HG02870 (cell line): ENCODE measurements at regions not wholly inside any gene's neighbourhood (a gene's known extent, or its start where the extent isn't known, plus 50 kb on each side); places are given as distances from the start of the nearest gene placed in this dataset.

ENCODE experiments used
- ATAC-seq: cut with Tn5 transposase; IDR thresholded peaks from one replicate; pipeline ENCODE4 v1.9.1; 2021; ENCODE audit warnings: mild to moderate bottlenecking, moderate library complexity; ENCODE audit not compliant: unreplicated experiment

DNA sequence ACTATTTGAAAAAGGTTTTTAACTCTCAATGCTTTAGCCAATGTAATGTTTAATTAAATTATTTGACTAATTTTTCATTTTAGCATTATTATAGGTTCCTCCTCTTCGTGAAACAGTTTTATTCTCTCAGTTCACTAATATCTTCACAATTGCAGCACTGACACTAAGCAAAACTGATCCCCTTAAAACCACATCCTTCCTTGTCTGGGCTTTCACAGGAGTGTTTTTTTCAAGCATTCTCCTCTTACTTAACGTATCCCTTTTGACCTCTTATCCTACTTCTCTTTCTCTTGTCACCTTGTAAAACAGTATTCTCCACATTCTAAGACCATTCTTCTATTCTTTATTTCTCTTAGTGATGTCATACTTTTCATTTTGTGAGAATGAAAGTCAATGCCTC, 112.8 kb downstream of the DSC3 start:
- peak; percentile 50 for ATAC-seq

DNA sequence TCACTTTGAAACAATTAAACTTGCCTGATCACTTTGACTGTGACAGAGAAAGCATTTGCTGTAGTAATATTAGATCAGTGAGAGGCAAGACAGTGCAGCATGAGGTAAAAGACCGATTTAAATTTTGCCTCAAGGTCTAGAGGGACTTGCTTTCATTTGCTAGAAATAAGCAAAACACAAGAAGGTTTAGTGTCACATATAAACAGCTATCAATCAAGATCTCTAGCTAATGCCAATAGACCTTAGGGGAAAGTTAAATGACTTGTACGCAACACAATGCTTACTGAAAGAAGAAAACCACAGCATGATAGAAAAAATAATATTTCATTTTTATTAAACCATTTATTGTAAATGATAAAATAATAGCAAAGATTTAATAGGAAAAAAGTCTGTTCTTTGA, 113.5 kb downstream of the DSC3 start:
- ATAC-seq: no peak

DNA sequence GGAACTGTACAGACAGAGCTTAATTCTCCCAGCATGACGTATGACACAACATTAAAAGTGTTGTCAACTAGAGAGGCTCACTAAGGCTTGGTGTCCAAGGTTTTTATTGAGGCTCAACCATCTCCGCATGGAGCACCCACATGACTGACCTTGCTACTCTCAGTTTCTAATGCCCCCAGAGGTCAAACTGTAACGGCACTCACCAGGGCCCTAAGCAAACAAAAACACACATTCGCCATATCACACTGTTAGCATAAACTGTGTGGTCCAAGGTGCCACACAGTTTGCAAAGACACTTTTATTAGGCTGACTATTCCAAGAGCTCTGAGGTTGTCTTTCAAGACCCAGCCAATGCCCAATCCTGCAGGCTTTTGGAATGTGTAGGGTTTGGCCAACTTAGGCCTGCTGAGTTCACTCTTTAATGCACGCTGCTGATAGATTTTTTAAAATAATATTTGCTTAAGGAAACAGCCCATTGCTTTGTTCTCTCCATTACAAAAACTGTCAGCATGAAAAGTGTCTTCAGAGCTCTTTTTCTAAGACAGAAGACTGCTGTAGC, 114.9 kb downstream of the DSC3 start:
- no peak for ATAC-seq

DNA sequence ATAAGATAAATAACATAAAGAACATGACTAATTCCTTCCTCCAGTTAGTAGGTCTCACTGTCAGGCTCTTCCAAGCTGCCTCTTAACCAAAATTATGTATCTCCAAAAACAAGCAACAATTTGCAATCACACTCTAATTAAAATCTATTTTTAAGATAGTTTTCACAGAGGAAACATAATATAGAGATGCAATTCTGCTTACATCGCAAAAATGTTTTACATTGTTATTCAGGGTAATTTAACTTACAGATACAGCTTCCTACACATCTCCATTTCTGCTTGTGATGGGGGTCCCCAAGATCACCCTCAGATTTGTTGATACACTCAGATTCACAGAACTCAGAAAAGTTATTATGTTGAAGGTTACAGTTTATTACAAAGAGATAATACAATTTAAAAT, 115.5 kb downstream of the DSC3 start:
- ATAC-seq: no peak

DNA sequence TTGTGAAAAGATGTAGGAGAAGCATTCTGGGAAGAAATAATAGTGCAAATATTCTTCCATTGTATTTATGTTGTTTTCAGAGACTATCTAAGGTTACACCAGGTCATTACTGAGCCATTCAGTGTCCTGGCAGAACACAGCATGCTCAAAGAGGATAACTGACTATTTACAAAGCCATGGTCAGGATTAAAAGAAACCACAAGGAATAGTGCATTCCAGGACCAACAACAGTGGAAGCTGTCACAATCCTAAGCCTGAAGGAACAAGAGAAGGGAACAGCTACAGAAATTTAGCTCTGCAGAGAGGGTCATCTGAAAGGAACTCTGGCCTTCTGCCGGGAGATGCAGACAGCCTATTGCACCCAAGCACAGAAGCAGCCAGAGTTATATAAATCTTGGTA, 116.7 kb downstream of the DSC3 start:
- no peak for ATAC-seq

DNA sequence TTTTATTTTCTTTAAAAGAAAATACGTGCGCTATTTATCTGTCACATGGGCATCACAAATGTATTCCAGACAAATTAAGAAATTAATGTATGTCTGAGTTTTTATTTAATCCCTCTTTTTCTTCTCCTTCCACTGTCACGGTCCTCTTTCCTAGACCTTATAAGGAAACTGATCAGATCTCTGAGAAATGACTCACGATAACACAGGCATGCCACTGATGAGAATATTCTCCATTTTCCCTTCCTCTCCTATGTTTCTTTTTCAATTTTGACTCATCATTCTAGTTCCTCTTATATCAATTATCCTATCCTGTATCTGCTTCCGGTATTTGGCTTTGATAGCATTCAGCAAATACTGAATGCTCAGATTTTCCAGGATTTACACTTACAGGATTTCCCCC, 121.8 kb downstream of the DSC3 start:
- no peak for ATAC-seq

DNA sequence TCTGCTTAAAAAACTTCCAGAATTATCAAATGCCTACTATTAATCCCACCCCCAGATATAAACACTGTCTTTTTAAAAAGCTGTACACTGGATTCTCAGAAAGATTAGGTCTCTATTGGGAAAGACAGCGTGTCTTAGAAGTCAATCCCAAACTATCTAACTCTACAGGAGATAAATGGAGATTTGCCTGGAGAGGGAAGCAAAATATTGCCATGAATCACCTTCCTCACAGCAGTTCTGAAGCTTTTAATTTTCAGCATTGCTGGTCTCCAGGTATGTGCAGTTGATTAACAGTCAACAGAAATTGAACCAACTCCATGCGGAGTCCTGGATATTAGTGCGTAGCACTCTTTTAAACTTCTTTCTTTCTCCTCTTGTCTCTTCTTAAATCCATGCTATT, 122.2 kb downstream of the DSC3 start:
- ATAC-seq: no peak

DNA sequence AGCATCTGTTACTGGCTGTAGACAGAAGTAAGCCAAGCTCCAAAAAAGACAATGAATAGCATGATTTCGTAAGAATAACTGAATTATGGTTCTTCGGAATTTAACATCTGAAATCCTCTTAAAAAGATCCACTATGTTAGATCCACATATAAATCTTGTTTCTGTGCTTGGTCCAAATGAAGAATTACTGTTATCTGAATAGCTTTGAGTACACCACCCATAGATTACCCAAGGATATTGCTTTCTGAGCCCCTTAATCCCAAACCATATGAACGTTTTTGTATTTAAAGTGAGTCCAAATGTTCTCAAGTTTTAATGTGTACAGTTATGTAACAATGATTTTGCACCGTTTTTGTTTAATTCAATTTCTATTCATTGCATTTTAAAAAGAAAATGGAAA, 124.9 kb downstream of the DSC3 start:
- ATAC-seq: no peak

DNA sequence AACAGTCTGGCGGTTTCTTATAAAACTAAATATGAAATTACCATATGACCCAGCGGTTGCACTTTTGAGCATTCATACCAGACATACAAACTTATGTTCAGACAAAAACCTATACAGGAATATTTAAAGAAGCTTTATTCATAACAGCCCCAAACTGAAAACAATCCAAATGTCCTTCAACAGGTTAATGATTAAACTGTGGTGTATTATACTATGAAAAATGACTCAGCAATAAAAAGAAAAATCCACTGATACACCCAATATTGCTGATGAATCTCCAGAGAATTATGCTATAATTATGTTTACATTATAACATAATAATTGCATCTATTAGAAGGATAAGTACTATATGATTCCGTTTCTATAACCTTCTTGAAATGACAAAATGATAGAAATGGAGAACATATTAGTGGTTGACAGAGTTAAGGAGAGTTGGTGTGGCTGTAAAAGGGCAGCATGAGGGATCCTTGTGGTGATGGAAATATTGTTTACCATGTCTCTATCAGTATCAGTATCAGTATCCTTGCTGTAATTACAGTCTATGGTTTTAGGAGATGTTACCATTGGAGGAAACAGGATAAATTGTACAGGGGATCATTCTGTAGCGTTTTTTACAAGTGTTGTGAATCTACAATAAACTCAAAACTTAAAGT, 127.1 kb downstream of the DSC3 start:
- ATAC-seq: no peak

DNA sequence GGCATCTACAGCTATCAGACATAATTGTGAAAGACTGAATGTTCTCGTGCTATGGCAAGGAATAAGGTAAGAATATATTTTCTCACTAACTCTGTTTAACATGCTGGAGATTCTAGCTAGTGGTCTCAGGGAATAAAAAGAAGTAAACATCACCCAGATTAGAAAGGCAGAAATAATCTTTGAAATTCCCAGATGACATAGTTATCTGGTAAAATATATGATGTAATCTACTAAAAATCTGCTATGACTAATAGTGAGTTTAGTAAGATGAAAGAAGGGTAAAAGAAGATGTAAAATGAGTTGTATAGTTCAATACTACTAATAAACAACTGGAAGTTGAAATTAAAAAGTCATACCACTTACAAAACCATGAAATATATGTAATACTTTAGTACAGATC, 134.2 kb downstream of the DSC3 start:
- ATAC-seq: no peak

DNA sequence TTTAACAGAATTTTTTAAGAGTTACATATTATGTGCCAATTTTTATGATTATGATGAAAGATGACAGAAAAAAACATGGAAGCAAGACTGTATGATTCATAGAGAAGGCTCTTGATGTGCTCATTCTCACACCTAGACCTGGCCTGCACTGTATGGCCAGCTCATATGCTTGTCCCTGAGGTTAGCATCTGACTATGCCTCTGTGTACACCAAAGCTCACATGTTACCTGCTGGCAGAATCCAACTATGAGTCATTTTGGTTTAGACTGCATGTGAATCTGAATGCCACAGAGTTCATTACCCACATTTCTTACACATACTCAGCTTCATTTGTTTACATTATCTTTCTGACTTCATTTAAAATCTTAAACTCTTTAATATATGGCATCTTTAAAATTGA, 139.0 kb downstream of the DSC3 start:
- ATAC-seq: no peak

DNA sequence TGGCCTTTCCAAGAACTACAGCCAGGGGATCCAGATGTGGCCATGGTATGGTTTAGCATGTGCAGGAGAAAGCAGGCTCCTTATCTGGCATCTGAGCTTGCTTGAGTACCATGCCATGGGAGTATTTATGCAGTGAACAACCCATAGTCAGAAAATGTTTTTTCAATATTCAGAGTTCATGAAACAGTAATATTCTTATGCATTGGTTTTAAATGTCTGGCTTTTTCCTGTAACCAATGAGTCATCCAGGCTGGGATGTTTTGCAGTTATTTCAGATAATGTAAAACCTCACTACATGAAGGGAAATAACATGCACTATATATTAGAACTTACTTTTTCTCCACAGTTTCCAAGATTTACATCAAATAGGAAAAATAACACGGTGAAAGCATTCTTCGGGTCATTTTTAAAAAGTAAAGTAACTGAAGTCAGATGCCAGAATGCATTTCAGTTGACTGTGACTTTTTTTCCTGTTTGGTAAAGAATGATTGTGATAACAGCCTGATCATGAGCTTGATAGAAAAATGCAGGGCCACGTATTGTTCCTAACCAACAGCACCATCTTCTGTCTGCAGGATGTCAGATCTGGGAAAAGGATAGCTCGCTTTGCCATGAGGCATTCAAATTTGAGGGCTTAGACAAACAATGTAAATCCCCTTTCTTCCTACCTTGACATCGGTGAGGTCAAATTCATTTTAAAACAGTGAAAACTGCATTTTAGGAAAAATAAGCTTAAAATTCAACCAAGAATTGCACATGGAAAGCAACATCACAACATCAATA, 152.8 kb downstream of the DSC3 start:
- ATAC-seq: no peak

DNA sequence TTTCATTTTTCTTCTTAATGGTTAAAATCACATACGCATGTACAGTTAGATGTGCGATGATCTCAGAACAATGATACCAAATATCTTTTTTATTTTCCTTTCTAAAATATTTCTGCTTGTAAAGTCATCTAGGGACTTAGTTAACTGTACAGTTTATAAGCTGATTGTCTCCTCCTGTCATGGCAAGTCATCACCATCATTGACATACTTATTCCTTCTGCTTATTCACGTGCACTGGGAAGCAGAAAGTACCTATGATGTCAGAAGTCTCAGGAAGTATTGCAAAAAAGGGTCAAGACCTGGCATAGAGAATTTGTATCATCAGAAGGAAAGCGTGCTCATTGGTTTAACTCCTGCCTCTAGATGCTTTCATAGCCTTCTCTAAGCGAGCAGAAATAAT, 154.2 kb downstream of the DSC3 start:
- no peak for ATAC-seq

DNA sequence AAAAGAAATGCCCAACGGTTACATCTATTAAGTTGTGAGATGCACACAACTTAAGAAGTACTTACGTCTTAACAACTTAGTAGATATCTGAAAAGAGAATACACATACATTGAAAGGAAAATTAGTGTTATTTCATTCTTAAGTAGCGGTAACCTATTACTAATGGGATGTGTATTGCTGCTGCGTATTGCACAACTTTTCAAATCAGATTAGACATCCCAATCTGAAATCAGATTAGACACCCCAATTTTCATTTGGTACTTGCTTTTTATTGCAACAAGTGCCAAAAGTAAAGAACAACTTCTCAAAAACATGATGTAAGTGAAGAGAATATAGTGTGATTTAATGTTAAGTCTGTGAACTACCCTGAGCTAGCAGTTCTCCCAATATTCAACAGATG, 155.5 kb downstream of the DSC3 start:
- no peak for ATAC-seq

DNA sequence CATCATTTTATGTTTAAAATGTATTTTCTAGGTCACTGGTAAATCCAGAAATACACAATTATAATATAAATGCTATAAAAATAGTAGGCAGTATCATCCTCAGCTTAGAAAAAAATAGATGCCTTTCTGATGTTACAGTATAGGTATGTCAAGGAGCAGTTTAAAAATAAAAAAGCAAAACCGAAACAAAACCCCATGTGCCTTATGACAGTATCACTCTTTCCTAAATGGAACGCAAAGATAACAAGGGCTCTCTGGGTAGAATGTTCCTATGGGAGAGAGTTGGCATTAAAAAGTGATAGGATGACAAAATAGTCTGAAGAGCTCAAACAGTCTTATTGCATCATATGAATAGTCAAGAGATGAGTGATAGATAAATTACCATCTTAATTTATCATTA, 172.1 kb downstream of the DSC3 start:
- no peak for ATAC-seq

DNA sequence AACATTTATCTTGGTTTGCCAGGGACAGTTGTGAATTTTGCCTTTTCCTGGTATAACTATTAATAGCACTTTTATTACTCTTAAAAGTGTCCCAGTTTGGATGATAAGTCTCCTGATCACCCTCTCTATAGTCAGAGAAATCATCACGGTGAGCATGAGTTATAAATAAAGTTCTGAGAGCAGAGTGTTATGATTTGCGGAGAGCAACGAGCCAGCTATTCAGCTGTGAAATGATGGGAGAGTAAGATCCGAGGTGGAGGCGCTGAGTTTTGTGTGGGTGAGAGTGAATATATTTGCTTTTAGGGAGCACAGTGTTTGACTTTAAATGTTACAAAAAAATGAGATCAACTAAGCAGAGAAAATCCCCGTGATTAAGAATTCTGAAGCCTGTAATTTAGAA, 179.6 kb downstream of the DSC3 start:
- no peak for ATAC-seq

DNA sequence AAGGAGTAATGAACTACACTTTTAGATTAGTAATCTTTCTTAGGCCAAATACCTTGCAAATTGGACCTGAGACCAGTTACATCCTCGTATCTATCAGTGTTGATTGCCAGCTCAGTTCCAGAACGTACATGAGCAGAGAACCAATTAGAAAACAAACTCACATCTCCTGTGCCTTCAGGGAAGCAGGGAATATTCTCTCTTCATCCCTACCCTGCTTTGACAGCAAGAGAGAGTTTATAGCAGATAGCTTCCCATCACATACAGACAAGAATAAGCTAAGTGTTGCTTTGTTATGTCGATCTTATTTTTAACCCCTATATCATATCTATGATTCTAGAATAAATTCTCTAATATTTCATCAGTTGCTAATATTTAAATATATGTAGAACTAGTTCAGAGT, 181.8 kb downstream of the DSC3 start:
- no peak for ATAC-seq

DNA sequence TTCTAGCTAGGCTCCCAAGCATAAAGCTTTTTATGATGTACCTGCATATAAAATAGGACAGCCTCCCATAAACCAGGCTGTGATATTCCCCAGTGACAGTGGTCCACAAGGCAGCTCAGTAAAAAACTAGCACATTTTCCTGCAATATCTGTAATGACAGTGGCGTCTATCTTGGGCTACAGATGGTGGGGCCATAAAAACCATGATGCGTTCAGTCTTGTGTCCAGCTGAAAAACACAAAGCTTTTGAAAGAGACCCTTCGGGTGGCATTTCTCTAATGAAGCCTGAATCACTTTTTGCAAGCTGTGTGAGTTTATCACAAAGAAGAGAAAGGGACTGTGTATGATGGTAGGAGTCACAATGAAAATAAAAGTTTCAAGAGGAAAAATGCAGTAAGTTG, 183.5 kb downstream of the DSC3 start:
- ATAC-seq: no peak

DNA sequence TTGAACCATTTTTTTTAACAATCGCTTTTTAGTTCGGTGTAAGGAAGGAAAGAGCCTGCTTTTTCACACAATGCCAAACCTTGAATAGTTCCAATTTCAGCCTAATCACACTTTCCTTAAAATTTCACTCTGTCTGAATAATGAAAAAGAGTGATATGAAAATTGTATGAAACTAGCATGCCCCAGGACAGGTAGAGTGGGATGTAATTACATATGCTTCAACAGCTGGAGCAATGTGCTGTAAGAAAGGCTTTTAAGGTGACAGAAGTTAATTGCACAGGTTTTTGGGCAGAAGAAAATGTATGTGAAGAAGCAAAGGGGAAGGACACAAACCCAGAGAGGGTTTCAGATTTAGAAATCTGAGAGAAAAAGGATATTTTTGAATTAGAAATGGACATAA, 184.0 kb downstream of the DSC3 start:
- no peak for ATAC-seq

DNA sequence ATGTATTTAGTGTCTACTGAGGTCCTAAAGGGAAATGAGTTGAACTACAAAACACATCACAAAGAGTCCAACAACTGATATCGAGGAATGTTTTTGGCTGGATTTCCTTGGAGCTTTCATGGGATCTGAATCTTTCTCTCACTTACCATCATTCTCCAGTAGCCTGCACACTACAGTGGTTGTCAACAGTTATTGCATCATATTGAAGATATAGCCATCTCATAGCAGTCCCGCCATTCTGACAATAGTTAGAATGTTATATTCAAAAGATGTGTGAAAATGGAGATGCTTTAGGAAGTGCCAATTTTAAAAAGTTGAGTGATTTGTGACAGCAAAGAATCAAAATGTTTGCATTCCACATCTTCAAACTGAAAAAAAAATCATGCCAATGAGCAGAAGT, 186.8 kb downstream of the DSC3 start:
- no peak for ATAC-seq

DNA sequence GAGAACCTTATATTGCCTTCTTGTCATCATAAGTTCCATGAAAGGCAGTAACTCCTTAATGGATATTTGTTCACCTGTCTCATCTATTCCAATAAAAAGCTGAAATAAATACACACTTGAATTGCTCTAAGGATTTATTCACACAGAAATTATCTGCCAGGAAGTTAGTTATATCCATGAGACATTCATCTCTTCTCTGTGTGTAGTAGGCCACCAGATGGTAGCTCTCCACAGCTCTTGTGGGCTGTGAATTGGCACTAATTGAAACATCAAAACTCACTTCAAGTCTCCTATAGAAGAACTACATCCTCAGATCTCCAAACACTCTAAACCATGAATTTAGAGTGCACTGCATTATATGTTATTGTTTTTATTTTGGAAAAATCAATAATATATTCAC, 189.6 kb downstream of the DSC3 start:
- no peak for ATAC-seq

DNA sequence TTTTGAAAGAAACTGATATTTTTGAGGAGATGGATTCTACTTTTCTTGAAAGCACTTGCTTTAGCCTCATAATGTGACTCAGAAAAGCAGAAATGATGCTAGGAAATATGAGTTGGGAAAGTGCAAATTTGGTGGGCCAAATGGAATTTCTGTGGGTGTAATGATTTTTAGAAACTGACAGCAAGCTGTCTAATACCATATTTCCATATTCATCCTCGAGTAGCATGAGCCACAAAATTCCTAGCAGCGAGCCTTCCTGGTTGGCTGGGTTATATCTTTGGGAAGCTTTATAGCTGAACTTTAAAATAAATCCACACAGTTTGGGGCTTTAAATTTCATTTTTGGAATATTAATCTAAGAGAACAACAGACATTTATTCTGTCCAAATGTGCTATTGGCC, 190.0 kb downstream of the DSC3 start:
- ATAC-seq: no peak
